HG02610 (cell line): ENCODE measurements at regions not wholly inside any gene's neighbourhood (a gene's known extent, or its start where the extent isn't known, plus 50 kb on each side); places are given as distances from the start of the nearest gene placed in this dataset.

ENCODE experiments used
- ATAC-seq: cut with Tn5 transposase; IDR thresholded peaks from one replicate; pipeline ENCODE4 v1.9.1; 2021; ENCODE audit warnings: mild to moderate bottlenecking, moderate library complexity; ENCODE audit not compliant: unreplicated experiment

DNA sequence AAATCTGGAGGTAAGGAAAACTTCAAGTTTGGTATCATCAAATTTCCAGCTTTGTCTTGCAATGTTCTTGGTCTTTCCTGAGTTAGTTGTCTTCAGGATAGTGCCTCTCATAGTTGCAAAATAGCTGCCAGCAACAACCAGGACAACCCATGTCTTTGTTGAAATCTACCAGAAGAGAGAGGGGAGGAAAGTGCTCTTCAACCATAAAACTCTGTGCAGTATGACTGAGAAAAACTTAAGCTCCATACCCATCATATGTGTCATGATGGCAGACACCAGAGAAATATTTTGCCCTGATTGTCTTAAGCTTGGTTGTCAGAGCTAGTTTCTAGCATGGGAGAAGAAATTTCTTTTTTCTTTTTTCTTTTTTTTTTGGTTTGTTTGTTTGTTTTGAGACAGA, 103.3 kb downstream of the SPRY2 start:
- no peak for ATAC-seq

GRCh38 chr13:80235967-80236302, 105.0 kb downstream of the SPRY2 start:
- ATAC-seq = no peak

DNA sequence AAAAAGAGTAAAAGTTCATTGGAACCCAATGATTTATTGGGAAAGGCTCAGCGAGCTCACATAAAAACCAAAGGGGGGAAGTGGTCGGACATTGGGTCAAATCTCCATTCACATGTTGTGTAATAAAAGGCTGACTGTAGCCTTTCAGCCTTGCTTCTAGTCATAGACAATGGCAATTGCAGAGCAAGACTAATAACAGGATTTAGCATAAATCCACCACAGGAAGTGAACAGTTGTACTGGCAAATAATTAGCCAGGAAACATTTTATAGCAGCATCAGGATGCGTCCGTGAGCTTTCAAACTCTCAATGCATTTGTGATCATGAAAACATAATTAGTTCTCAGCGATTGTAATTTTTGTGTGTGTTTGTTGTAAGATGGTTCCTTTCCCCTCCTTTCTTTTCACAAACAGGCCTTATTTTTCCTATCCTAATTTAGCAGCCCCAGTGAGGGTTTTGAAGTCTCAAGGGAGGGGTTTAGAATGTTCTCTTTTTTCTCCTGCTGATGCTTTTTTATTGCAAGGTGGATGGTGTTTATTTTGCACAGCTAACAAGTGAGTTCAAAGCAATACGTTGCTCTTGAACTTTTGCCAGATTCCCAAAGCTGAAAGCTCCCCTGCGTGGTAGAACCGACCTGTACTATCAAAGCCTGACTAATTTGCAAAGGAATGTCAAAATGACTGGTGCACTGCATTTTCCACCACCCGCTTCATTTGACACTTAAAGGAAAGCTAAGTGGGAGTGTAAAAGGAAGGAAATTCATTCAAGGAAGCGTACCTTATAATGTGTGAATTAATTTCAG, 105.6 kb downstream of the SPRY2 start:
- peak; percentile 62 for ATAC-seq

DNA sequence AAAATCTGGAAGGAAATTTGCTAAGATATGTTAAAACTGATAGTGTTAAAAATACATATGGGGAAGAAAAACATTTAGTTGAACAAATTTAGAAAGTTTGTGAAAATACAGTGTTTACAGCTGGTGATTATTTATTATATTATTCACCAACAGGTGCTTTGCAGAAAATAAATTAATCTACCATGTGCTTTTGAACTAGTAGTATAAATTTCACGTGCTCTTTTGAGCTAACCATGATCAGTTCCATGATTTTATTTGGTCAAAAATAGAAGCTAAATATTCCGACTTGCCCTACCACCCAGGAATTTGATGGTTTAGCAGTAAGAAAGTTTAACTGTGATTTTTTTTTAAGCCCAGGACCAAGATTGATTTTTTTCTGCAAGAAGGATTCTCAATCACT, 113.3 kb downstream of the SPRY2 start:
- no peak for ATAC-seq

DNA sequence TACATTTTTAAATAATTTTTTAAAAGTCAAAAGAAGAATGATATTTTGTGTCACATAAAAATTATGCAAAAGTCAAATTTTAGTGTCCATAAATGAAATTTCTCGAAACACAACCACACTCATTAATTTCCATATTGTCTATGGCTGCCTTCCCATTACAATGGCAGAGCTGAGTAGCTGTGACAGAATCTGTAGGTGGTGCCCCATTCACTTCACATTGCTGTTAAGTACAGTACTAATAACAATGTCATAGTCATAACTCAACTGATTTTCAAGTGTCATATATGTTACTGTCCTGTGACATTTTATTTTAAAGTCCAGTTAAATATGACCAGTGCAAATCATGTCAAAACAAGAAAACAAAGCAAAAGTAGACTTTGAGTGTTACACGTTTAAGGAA, 114.3 kb downstream of the SPRY2 start:
- ATAC-seq = no peak

DNA sequence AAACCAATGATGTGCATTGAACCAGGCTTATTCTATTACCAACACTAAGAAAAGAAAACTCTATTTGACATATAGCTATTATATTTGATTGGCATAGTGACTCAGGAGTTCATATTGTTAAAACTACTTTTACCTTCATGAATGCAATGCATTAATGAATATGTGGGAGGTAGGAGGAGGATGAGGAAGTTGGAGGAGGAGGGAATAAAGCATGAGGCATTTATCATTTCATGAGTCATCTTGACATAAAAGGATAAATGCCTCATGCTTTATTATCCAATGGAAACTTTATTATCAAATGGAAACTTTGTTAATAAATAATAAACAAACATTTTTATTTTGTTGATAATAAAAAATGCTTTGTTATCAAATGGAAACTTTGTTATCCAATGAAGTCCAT, 116.5 kb downstream of the SPRY2 start:
- ATAC-seq = no peak

DNA sequence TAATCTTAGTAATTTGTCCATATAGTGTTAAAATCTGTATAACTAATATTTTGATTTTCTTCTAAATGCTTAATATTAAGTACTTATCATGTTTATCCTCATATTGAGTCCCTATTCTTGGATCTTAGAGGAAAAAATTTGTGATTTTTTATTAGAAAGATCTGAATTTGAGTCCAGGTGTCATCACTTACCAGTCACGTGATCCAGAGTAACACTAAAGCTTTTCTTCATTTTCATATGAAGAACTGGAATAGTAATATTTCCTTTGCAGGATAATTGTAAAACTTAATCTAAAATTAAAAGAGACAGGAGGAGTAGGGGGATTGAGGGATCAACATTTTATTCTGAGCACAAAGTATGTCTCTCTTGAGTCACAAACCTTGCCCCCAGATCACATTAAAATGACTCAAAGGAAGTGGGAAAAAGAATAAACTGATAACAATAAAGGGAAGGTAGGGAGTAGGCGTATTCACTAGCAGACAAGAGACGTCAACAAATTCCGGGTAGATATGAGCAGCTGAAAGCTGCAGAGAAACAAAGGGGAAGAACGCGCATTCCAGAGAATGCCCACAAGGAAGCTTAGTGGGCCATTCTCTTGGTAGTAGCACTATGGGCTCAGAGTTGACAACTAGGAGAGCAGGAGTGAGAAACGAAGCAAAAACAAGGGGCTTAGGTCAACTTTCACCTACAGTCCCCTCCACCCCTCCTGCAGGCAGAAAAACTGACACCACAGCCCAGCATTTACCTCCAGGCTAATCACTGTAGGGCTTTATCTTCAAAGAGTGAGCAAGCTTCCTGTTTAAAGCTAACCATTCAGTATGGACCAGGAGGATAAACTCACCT, 123.1 kb downstream of the SPRY2 start:
- ATAC-seq = no peak

DNA sequence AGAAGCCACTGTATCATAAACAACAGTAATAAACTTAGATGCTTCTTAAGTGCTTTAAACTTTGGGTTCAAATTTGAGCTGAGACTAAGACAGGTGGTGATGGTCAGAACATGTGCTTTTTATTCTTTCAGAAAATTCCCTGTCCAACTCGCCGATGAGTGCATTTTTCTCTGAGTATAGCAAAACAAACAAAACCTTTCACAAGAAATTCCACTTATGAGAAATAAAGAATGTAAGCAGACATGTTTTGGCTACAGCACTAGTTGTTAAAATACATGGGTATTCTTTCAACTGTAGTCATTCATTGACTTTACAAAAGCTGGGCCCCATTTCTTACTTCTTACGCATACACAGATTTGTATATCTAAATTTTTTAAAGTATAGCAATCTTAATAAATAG, 125.6 kb downstream of the SPRY2 start:
- ATAC-seq = no peak

GRCh38 chr13:80214521-80214991, 126.4 kb downstream of the SPRY2 start:
- no peak for ATAC-seq

- ATAC-seq = no peak
Observed at GRCh38 chr13:80214050-80214449, 126.9 kb downstream of the SPRY2 start.

DNA sequence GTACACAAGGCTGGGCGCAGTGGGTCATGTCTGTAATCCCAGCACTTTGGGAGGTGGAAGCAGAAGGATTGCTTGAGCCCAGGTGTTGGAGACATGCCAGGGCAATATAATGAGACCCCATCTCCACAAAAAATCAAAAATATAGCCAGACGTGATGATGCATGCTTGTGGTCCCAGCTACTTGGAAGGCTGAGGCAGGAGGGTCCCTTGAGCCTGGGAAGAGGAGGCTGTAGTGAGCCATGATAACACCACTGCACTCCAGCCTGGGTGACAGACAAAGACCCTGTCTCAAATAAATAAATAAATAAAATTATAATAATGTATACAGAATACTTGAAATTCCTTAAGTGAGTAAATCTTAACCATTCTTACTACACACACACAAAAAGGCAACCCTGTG, 127.7 kb downstream of the SPRY2 start:
- ATAC-seq = no peak

- no peak for ATAC-seq
Observed at GRCh38 chr13:80211566-80211965, 129.4 kb downstream of the SPRY2 start.

DNA sequence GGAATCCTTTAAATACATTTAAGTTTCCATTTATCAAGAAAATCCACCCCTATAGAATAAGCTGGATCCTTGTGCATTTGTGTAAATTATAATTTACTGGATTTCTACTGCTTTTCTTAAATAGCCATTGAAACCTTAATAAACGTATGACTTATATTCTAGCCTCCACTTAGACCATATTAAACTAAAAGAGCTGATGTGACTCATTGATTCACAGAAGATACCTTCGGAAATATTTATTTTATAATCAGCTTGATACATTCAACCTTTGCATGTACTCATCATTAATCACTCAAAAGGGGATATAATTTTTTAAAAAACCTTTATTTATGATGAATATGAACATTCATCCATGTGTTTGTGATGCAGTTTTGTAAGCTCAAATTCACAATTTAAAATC, 136.3 kb downstream of the SPRY2 start:
- no peak for ATAC-seq

DNA sequence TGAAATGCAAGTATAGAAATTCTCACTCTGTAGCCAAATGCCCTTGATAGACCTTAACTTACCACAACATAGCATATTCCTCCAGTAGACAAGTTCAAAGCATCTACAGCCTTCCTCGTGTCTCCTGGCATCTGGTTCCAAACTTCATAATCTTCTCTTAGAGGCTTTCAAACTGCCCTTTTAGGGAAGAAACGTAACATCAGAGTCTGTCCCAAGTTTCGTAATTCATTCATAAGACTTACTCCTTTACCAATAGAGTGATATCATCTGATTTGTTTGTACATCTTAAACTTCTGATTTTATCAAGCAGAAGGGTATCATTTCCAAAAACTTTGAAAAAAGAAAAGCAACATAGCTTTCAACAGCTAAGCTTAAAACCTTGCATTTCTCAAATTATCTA, 137.4 kb downstream of the SPRY2 start:
- no peak for ATAC-seq

DNA sequence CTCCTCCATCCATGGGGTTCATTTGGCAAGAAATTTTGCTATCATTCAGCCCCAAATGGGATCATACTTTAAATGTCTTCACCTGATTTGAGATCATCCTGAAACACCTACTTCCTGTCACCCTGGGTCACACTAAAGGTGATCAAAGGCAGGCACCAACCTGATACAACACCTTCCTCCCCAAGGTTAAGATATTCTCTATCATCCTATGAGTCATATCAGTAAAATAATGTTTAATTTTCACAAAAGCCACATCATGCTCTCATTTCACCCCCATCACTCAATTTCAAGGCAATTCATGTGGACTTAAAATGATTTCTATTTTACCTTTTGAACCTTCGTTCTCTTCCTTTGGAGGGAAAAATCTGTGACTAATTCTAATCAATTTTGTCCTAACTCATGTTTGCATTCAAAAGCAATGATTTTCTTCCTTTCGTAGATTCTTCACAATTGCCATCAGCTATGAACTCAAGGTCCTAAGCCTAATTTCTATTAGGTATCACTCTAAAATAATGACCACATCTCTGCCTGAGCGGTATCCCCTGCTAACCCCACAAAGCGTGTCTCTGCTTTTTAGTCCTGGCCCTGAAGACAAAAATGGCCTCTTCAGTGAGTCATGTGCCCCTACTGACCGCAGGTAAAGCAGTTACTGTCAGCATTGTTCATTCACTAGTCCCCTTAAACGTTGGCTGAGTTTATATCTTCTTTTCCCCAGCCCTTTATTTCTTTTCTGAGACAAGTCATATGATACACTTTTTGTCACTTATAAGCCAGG, 139.0 kb downstream of the SPRY2 start:
- no peak for ATAC-seq

DNA sequence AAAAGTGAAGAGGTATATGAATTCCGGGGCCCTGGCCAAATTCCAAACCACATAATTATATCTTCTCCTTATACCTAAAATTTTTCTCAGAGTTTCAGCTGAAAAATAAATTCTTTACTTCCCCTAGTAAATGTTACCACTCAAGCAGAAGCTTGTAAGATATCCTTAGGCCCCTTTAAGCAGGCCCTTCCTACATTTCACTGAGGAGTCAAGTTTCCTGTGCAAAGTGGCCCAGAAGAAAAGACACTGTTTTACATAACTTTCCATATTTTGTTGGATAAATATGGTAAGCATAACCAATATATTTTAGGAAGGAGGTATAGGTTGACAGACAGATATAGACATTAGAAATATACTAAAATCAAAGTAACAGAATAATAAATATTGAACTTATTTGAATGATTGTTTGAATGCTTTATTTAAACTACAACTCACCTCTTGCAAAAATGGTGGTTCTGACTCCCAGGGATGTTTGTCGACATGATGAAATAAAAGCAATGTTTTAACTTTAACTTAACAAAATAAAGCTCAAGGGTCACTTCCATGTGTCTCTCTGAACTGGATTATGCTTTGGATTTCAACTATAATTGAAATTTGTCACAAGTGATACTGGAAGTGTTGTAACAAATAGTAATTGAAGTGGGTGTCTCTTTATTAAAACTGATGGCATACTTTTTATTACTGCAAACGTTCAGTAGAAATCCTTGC, 141.2 kb downstream of the SPRY2 start:
- ATAC-seq = no peak

- no peak for ATAC-seq
Observed at GRCh38 chr13:80199067-80199466, 141.9 kb downstream of the SPRY2 start.

- no peak for ATAC-seq
Observed at GRCh38 chr13:80196756-80197155, 144.2 kb downstream of the SPRY2 start.

DNA sequence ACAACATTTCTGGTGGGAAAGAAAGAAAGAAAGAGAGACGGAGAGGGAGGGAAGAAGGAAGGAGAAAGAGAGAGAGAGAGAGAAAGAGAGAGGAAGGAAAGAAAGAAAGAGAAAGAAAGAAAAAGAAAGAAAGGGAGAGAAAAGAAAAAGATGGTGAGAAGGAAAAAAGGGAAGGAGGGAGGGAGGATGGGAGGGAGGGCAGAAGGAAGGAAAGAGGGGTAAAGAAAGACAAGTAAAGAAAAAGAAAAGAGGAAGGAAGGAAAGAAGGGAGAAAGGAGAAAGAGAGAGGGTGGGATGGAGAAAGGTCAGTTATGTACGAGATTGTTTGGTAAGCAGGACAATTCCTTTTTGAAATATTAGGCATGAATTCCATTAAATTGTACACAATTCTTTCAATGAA, 145.3 kb downstream of the SPRY2 start:
- no peak for ATAC-seq

DNA sequence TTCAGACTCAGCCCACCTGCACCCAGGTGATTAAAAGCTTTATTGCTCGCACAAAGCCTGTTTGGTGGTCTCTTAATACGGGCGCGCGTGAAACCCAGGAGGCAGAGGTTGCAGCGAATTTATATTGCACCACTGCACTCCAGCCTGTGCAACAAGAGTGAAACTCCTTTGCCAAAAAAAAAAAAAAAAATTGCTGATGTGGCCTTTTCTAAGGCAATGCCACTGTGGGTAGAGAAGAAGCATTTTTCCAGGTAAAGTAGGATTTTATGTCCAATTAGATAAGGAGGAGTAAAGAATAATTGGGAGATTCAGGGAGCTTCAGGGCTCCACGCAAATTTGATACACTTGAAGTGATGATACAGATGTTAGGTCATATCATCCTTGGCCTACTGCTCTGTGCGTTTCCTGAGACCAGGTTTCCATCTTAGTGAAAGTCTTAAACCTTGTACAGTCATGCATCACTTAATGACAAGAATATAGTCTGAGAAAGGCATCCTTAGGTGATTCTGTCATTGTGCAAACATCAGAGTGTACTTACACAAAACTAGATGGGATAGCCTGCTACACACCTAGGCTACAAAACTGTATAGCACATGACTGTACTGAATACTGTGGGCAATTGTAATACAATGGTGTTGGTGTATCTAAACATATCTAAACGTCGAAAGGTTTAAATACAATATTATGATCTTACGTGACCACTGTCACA, 150.9 kb downstream of the SPRY2 start:
- no peak for ATAC-seq
